Peyer's patch (tissue), 4 donors: ENCODE measurements at regions not wholly inside any gene's neighbourhood (a gene's known extent, or its start where the extent isn't known, plus 50 kb on each side); places are given as distances from the start of the nearest gene placed in this dataset.

Experiments used
- POLR2A ChIP-seq, 2 donors: fragments of 450-650 bp; IDR thresholded peaks; one replicate each; pipeline ENCODE4 v1.5.1; 2017; ENCODE audit warnings: antibody characterized with exemption in 2 of 2, mild to moderate bottlenecking in 2 of 2, moderate library complexity in 2 of 2
- TF ChIP-seq, protein P1 (sequence below), 6 experiments: fragments of 450-650 bp in 4 of 6; fragments of 200-600 bp in 2 of 6; sonication (generic) in 1 of 6; IDR thresholded peaks; one replicate each; pipeline ENCODE4 v1.5.1; 2017 to 2019; ENCODE audit warnings: antibody characterized with exemption in 6 of 6, mild to moderate bottlenecking in 3 of 6, moderate library complexity in 1 of 6

DNA sequence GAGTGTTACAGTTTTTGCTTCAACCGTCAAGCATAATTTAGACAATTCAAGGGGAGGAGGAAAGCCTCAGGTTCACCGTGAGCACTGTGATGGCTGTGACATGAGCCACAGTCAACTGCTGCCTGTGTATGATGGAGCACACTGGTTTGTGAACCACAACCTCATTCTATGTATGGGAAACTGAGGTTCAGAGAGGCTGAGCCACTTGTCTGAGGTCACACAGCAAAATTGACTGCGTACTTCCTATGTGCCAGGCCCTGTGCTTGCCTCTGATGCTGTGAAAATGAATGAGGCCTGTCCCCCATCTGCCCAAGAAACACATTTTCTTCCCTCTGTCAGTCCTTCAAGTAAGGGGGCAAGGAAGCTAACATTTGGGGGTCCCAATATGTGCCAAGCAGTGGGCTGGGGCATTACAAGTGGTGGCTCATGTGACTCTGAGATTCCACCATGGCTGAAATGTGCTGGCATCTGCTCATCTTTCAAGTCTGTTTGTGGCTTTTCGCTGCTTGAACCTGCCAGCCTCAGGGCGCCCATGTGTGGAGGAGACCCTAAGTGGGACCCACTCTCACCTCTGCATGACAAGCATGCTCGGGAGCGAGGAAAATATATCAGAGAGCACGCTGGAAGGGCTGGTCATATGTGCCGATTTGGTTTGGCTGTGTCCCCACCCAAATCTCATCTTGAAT, 79.7 kb downstream of the ADRA2C start:
- TF ChIP-seq, protein P1, sequence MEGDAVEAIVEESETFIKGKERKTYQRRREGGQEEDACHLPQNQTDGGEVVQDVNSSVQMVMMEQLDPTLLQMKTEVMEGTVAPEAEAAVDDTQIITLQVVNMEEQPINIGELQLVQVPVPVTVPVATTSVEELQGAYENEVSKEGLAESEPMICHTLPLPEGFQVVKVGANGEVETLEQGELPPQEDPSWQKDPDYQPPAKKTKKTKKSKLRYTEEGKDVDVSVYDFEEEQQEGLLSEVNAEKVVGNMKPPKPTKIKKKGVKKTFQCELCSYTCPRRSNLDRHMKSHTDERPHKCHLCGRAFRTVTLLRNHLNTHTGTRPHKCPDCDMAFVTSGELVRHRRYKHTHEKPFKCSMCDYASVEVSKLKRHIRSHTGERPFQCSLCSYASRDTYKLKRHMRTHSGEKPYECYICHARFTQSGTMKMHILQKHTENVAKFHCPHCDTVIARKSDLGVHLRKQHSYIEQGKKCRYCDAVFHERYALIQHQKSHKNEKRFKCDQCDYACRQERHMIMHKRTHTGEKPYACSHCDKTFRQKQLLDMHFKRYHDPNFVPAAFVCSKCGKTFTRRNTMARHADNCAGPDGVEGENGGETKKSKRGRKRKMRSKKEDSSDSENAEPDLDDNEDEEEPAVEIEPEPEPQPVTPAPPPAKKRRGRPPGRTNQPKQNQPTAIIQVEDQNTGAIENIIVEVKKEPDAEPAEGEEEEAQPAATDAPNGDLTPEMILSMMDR (IDR thresholded peaks at IDR 0.05), result no peak
- TF ChIP-seq POLR2A (IDR thresholded peaks at IDR 0.05), result no peak
